ENCODE measurements at regions not wholly inside any gene's neighbourhood (a gene's known extent, or its start where the extent isn't known, plus 50 kb on each side); places are given as distances from the start of the nearest gene placed in this dataset.

DNA sequence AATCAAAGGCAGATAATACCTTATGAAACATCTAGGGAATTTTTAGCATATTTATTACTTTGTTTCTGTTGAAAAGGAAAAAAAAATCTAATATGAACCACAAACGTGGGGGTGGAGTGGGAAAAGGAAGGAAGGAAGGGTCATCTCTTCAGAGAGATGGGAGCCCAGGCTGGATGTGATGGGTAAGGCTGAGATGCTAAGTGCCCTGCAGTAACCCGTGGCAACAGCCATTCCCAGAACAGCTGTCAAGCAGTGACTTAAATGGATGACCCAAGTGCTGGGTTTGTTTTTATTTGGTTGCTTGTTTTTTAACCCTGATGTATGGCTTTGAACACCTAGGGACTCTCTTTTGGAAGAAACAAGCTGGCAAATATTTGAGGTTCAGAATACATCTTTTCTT is 50.7 kb upstream of the KLF7 start:
- DNase-seq (no peak), ATAC-seq (replicated peaks) (no peak)
- no peak overlapping the region for H3K4me3 Mint-ChIP-seq
- H3K27ac Mint-ChIP-seq = no peak overlapping the region
- H3K4me1 Mint-ChIP-seq = peaks cover 0 to 2% of the 10 kb centered on the region in 2 donors
- peaks cover 0 to 2% of the 10 kb centered on the region in 2 donors for H3K36me3 Mint-ChIP-seq
- H3K9me3 Mint-ChIP-seq = peaks cover 3 to 4% of the 10 kb centered on the region in 2 donors
- no peaks in the 10 kb centered on the region for H3K27me3 Mint-ChIP-seq

DNA sequence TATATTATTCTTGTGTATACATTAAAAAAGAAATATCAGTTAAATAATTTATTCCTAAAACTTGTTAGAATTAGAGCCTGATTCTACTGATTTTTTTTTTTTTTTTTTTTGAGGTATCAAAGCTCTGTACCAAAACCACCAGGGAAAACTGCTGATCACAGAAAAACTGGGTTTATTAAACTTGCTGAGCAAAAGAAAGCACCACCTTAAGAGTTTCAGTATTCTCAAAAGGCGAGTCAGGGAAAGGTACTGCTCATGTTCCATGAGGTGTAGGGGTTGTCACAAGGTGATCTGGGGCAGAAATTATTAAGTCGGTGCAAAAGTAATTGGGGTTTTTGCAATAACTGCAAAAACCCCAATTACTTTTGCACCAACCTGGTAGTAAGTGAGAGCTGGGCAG is 51.7 kb upstream of the KLF7 start:
- Mint-ChIP-seq H3K36me3 (peaks cover 0 to 2% of the 10 kb centered on the region in 2 donors), H3K9me3 (no peaks in the 10 kb centered on the region), H3K4me1 (peaks cover under 1 to 5% of the 10 kb centered on the region in 2 donors), H3K4me3 (no peak overlapping the region), H3K27ac (no peak overlapping the region), H3K27me3 (no peaks in the 10 kb centered on the region)
- ATAC-seq (replicated peaks) = no peak
- DNase-seq = no peak

DNA sequence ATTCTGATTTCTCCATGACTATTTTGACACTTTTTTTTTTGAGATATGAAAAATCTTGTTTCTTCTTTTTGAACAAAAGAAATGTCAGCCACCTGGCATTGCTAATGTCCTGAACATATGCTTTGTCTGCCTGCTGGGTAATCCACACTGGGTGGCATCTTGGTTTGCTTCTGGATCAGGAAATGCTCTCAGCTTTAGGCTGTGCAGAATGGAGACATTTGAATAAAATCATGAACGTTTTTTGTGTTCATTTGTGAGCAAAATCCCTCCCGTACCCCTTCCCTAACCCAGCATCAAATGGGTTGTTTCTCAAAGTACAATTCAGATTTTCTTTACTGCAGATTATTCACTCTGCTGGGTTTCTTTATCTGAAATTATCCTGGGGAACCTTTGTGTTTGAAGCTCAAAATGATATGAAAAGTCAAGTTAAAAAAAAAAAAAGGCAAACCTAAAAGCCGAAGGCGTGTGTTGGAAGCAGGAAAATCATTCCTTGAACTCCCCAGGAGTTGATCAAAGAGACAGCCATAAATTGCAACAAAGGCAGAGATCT is 53.4 kb upstream of the KLF7 start:
- H3K27me3 Mint-ChIP-seq = no peaks in the 10 kb centered on the region
- H3K27ac Mint-ChIP-seq = no peak overlapping the region
- ATAC-seq (replicated peaks) (no peak), DNase-seq (no peak)
- H3K36me3 Mint-ChIP-seq = peaks cover 0 to 2% of the 10 kb centered on the region in 2 donors
- no peak overlapping the region for H3K4me3 Mint-ChIP-seq
- peaks cover 13 to 17% of the 10 kb centered on the region in 2 donors for H3K4me1 Mint-ChIP-seq
- no peaks in the 10 kb centered on the region for H3K9me3 Mint-ChIP-seq

DNA sequence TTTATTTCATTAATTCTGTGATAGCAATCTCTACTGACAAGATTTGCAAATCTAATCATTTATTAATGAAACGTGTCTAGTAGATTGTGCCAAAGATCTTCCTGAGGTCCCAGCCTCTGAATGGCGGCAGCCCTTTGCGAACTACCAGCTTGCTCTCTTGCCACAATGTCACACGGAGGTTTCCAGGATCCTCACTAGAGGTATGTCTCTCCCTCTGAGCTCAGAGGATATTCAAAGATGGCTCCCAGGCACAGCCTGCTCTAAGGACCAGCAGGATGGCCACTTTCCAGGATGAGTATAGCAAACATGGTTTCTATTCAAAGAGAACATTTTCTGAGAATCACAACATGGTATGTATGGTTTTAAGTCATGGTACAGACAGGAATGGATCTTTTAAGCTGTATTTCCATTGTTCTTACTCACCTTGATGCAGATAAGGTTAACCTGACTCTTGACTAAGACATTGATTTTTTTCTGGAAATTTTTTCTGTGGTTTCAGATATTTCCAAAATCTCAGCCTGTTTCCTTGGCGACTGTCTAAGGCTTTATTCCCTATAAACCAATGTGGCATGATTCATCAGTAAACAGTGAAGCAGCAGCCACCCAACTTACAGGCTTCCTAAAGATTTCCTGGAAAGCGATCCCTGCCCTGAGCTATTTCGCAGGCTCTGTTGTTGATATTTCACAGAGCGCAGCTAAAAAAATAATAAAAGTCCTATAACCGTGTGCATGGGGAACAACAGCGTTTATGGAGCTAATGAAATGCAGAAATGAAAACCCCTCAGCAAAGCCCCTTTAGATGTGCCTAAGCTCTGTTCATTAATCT is 54.1 kb upstream of the KLF7 start:
- ATAC-seq (replicated peaks) = no peak
- Mint-ChIP-seq H3K4me3 (no peak overlapping the region), H3K36me3 (peaks cover 0 to 2% of the 10 kb centered on the region in 2 donors), H3K9me3 (no peaks in the 10 kb centered on the region), H3K27ac (no peak overlapping the region), H3K27me3 (no peaks in the 10 kb centered on the region), H3K4me1 (peaks cover 19 to 24% of the 10 kb centered on the region in 2 donors)
- DNase-seq = no peak

DNA sequence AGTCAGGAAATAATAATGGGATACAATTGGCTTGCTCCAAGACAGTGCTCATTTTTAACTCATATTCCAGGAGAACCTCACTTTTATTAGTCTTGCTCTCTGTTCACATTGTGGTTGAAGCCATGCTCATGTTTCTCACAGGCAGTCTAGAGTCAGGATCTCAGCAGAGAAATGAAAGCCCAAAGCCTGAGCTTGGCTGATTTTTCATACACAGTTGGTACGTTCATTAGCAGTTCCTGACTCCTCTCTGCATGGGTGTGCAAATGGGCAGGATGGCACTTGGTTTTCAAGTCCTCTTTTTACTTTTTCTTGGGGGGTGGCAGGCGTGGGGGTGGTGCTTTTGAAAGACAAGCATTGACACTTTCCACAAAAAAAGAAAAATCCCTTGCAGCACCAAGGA is 56.0 kb upstream of the KLF7 start:
- peaks cover 2 to 3% of the 10 kb centered on the region in 2 donors for H3K36me3 Mint-ChIP-seq
- no peaks in the 10 kb centered on the region for H3K27me3 Mint-ChIP-seq
- ATAC-seq (replicated peaks) (no peak), DNase-seq (no peak)
- H3K4me1 Mint-ChIP-seq = peaks cover 36 to 40% of the 10 kb centered on the region in 2 donors
- no peaks in the 10 kb centered on the region for H3K9me3 Mint-ChIP-seq
- H3K4me3 Mint-ChIP-seq = no peak overlapping the region
- H3K27ac Mint-ChIP-seq = no peak overlapping the region

DNA sequence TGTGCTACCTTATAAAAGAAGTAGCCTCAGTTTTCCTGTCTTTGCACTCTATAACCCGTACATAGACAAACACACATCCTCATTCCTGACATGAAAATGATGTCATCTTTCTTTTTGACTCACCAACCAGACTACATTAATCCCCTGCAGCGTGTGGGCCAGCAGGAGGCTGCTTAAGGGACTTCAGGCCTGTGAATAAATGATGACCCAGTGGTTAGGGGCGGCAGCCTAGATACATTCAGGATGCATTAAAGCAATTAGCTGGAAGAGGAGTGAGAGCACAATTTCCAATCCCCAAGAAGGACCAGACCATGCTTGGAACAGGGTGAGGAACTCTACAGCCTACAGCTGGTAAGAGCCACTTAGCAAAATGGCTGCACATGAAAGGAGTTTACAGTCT is 57.3 kb upstream of the KLF7 start:
- Mint-ChIP-seq H3K27ac (peak overlapping the region; percentile 3), H3K27me3 (no peaks in the 10 kb centered on the region), H3K4me3 (no peak overlapping the region), H3K4me1 (peaks cover 41 to 44% of the 10 kb centered on the region in 2 donors), H3K36me3 (peaks cover 2 to 6% of the 10 kb centered on the region in 2 donors), H3K9me3 (no peaks in the 10 kb centered on the region)
- peak; percentile 77 to 82 for ATAC-seq (replicated peaks)
- DNase-seq = peak; percentile 29

DNA sequence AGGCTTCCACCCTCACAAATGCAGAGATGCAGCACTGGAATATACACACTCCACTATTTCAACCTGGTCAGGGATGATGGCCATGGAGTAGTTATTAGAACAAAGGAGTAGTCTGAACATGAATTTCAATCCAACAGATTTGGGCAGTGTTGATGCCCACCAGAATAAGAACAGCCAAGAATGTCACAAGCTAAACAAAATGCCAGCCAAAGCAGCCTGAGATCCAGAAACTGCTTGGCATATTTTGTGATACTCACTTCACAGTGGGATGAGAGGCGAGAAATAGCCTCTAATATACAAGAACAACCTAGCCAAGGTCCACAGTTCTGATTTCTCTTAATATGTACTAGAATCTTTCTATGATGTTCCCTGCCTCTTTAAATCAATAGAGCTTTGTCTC is 58.6 kb upstream of the KLF7 start:
- Mint-ChIP-seq H3K9me3 (no peaks in the 10 kb centered on the region), H3K36me3 (peaks cover 4 to 13% of the 10 kb centered on the region in 2 donors), H3K27me3 (no peaks in the 10 kb centered on the region), H3K4me3 (peak overlapping the region; percentile 26 to 68), H3K4me1 (peaks cover 43 to 48% of the 10 kb centered on the region in 2 donors), H3K27ac (peak overlapping the region; percentile 98)
- DNase-seq (no peak), ATAC-seq (replicated peaks) (peak; percentile 1 to 2)

DNA sequence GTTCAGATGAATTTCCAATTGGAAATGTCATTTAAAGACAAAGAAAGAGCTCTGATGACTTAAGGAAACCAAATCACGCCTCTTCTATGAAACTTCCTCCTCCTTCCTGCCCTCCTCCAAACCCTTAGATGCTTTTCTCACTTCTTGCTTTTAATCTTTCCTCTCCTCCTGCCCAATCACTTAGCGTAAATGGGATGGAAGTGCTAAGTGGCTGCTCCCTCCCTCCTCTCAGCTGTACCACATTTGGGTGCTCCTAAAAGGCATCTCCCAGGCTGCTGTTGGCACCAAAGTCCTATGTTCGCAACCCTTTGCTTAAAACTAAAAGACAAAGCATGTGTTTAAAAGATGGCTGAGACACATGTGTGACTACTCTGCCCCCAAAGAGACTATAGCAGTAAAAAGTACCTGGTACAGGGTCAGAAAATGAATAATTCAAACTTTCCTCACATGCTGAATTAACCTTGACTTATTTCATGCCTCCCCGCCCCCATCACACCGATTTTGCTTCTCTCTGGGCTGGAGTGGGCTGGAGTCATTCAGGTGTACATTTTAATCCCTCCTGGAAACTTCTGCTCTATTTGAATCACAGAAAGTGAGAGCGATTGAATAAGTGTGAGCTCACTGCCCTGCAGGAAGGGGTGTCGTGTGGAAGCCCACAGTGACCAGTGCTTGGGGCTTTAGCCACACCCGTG is 59.2 kb upstream of the KLF7 start:
- Mint-ChIP-seq H3K9me3 (peaks cover 0 to 2% of the 10 kb centered on the region in 2 donors), H3K27me3 (no peaks in the 10 kb centered on the region), H3K36me3 (peaks cover 5 to 13% of the 10 kb centered on the region in 2 donors), H3K4me3 (peak overlapping the region; percentile 26 to 68), H3K27ac (peak overlapping the region; percentile 98), H3K4me1 (peaks cover 45 to 48% of the 10 kb centered on the region in 2 donors)
- peak; percentile 62 to 70 for ATAC-seq (replicated peaks)
- no peak for DNase-seq

DNA sequence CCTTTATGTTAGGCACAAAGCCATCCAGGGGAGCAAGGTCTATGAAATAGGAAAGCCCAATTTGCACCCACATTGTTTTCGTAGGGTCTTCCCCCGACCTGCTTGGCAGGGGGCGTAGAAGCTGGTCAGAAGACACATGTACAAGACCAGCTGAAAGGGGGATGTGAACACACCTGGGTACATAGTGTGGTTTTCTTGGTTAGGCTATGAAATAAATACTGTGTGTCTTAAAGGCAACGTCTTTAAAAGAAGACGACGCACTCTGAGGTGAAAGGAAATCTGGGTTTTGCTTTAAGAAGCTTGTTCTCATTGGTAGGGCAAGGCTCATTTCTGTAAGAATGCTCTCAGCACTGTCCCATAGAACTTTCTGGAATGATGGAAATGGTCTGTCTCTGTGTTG is 60.0 kb upstream of the KLF7 start:
- Mint-ChIP-seq H3K4me1 (peaks cover 50 to 56% of the 10 kb centered on the region in 2 donors), H3K27me3 (no peaks in the 10 kb centered on the region), H3K27ac (peak overlapping the region; percentile 98), H3K9me3 (peaks cover 0 to 2% of the 10 kb centered on the region in 2 donors), H3K4me3 (no peak overlapping the region), H3K36me3 (peaks cover 5 to 17% of the 10 kb centered on the region in 2 donors)
- DNase-seq (no peak), ATAC-seq (replicated peaks) (peak; percentile 22 to 31)

DNA sequence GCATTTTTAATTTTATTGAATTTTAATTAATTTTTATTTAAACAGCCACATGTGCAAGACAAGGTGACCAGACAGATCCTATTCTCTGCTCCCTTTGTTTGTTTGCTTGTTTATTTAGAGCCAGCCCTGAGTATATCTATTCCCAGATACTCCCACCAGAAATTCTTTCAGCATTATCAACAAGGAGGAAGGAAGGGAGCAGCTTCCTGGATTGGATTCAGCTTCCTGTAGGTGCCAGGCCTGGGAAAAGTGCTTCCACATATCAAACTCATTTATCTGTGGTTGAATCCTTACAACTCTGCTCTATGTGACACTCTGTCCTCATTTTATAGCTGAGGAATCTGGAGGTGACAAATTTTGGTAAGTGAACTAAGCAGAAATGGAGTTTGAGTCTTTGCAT is 60.5 kb upstream of the KLF7 start:
- Mint-ChIP-seq H3K36me3 (peaks cover 5 to 18% of the 10 kb centered on the region in 2 donors), H3K27ac (peak overlapping the region; percentile 57), H3K4me3 (no peak overlapping the region), H3K4me1 (peaks cover 51 to 60% of the 10 kb centered on the region in 2 donors), H3K9me3 (peaks cover 0 to 2% of the 10 kb centered on the region in 2 donors), H3K27me3 (no peaks in the 10 kb centered on the region)
- ATAC-seq (replicated peaks) (no peak), DNase-seq (no peak)

DNA sequence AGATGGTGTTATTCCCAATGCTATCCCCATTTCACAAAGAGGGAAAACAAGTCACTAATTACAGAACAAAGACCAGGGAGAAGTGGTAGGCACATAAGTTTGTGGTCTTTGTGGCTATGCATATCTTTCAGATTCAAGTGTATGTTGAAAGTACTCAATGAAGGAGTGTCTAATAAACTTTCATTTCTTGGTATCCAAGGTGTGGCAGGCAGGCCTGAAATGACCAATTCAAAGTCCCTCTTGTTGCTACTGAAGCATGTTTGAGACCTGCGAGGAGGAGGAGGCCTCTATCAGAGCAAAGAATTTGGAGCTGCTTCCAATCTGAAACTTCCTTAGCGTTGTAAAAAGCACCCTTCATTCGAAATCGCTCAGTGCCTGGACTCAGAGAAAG is 60.9 kb upstream of the KLF7 start:
- ATAC-seq (replicated peaks) = no peak
- Mint-ChIP-seq H3K36me3 (peaks cover 5 to 18% of the 10 kb centered on the region in 2 donors), H3K4me1 (peaks cover 52 to 65% of the 10 kb centered on the region in 2 donors), H3K27me3 (no peaks in the 10 kb centered on the region), H3K4me3 (no peak overlapping the region), H3K9me3 (peaks cover 0 to 2% of the 10 kb centered on the region in 2 donors), H3K27ac (peak overlapping the region; percentile 57)
- DNase-seq = no peak

DNA sequence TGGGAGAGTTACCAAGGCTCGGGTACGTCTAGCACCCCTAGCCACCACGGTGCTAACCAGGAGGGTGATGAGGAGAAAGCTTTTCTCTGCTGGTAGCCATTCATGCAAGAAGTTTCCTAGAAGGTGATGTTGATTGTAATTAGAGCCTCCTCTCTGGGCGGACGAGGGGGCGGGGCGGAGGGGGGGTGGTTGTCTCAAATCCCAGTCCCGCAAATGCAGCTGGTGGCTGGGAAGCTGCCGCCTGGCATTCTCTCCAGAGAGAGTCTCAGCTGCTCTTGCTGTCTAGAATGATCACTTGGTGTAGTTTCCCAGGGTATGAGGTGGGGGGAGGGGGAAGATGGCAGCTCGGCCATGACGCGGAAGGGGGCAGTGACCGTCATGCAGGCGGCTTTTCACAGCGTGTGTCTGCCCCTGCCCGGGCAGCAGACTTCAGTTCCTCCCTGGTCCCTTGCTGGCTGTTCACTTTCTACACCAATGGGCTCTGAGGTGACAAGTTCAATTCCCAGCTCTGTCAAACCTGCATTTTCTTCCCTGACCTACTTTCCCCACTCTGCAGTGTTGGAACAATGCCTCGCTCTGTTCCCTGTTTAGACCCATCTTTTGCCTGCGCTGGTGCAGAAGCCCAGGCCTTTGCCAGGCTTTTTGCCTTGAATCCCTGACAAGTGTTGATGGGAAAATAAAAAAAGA is 61.5 kb upstream of the KLF7 start:
- peaks cover 55 to 68% of the 10 kb centered on the region in 2 donors for H3K4me1 Mint-ChIP-seq
- peak overlapping the region; percentile 57 for H3K27ac Mint-ChIP-seq
- H3K27me3 Mint-ChIP-seq = no peaks in the 10 kb centered on the region
- no peak for DNase-seq
- ATAC-seq (replicated peaks) = no peak
- peaks cover 5 to 18% of the 10 kb centered on the region in 2 donors for H3K36me3 Mint-ChIP-seq
- H3K4me3 Mint-ChIP-seq = no peak overlapping the region
- peaks cover 0 to 2% of the 10 kb centered on the region in 2 donors for H3K9me3 Mint-ChIP-seq

DNA sequence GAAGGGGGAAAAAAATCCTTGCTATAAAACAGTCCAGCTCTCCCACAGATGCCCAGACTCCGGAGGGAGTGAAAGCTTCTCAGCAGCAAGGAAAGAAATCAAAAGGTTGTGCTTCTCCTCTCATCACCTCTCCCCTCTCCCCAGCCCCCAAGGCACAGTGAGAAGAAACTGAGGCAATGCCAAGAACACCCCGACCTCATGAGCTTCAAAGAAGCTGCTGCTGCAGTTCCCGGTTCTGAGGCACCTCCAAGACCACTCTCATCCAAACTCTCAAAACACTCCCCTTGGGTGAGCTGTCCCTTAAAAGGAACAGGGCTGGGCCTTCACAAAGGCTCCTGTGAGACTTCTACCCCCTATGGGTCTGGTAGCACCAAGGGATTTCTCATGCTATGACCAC is 62.0 kb upstream of the KLF7 start:
- Mint-ChIP-seq H3K4me1 (peaks cover 51 to 64% of the 10 kb centered on the region in 2 donors), H3K9me3 (peaks cover 0 to 2% of the 10 kb centered on the region in 2 donors), H3K36me3 (peaks cover 5 to 18% of the 10 kb centered on the region in 2 donors), H3K27ac (no peak overlapping the region), H3K4me3 (no peak overlapping the region), H3K27me3 (no peaks in the 10 kb centered on the region)
- DNase-seq = no peak
- ATAC-seq (replicated peaks) = no peak

DNA sequence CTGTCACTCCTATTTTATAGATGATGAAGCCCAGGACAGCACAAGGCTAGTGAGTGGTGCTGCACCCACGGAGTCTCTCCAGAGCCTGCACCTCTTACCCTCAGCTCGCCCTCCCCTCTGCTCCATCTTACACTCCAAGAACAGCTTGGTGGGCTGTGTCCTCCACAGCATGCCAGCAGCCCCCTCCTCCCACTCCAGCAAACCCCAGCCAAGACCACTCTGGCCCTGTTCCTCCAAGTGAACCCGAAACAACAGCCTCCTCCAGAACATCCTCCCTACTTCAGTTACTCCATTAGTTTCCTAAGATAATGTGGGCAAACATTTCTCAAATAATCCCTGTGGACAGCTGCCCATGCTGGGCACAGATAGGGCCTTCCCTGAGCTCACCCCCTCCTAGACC is 62.7 kb upstream of the KLF7 start:
- Mint-ChIP-seq H3K27ac (no peak overlapping the region), H3K4me1 (peaks cover 47 to 58% of the 10 kb centered on the region in 2 donors), H3K27me3 (no peaks in the 10 kb centered on the region), H3K36me3 (peaks cover 5 to 18% of the 10 kb centered on the region in 2 donors), H3K4me3 (no peak overlapping the region), H3K9me3 (peaks cover 0 to 2% of the 10 kb centered on the region in 2 donors)
- ATAC-seq (replicated peaks) (no peak), DNase-seq (no peak)
